ENCODE measurements at regions not wholly inside any gene's neighbourhood (a gene's known extent, or its start where the extent isn't known, plus 50 kb on each side); places are given as distances from the start of the nearest gene placed in this dataset.

DNA sequence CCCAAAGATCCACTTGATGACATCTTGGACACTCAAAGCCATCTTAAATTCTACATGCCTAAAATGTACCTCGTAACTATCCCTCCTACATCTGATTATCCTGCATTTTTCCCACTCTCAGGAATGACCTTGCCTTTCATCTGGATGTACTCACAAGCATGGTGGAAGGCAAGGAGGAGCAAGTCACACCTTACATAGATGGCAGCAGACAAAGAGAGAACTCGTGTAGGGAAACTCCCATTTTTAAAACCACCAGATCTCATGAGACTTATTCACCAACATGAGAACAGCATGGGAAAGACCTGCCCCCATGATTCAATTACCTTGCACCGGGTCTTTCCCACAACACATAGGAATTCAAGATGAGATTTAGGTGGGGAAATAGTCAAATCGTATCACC is 616.0 kb downstream of the MCTP2 start:
- H3K27ac ChIP-seq = no peak overlapping the region
- TF ChIP-seq CTCF (IDR thresholded peaks at IDR 0.05) (no peak), ZFX (IDR thresholded peaks at IDR 0.05; ENCODE audit: borderline replicate concordance) (no peak)

- no peak for TF ChIP-seq CTCF (IDR thresholded peaks at IDR 0.05)
- TF ChIP-seq ZFX (IDR thresholded peaks at IDR 0.05; ENCODE audit: borderline replicate concordance) = no peak
- no peak overlapping the region for H3K27ac ChIP-seq
Measured at GRCh38 chr15:94848054-94848453, 616.7 kb downstream of the MCTP2 start.

- no peak overlapping the region for H3K27ac ChIP-seq
- TF ChIP-seq ZFX (IDR thresholded peaks at IDR 0.05; ENCODE audit: borderline replicate concordance) (no peak), CTCF (IDR thresholded peaks at IDR 0.05) (no peak)
Measured at GRCh38 chr15:94855018-94855408, 623.7 kb downstream of the MCTP2 start.

DNA sequence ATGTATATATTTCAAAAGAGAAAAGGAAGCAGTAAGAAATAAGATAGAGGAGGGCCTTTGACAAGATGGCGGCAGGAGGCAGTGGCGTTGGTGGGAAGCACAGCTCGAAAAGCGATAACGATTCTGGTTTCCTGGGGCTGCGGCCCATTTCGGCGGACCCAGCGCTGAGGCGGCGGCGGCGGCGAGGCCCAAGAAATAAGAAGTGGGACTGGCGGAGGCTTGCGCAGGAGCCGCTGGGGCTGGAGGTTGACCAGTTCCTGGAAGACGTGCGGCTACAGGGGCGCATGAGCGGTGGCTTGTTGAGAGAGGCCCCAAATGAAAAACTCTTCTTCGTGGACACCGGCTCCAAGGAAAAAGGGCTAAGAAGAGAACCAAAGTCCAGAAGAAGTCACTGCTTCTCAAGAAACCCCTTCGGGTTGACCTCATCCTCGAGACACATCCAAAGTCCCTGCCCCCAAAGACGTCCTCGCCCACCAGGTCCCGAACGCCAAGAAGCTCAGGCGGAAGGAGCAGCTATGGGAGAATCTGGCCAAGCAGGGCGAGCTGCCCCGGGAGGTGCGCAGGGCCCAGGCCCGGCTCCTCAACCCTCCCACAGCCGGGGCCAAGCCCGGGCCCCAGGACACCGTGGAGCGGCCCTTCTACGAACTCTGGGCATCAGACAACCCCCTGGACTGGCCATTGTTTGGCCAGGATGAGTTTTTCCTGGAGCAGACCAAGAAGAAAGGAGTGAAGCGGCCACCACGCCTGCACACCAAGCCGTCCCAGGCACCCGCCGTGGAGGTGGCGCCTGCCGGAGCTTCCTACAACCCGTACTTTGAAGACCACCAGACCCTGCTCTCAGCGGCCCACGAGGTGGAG is 624.3 kb downstream of the MCTP2 start:
- no peak overlapping the region for H3K27ac ChIP-seq
- TF ChIP-seq CTCF (IDR thresholded peaks at IDR 0.05) (no peak), ZFX (IDR thresholded peaks at IDR 0.05; ENCODE audit: borderline replicate concordance) (no peak)

GRCh38 chr15:94856267-94856854 is 625.0 kb downstream of the MCTP2 start:
- TF ChIP-seq CTCF (IDR thresholded peaks at IDR 0.05) (no peak), ZFX (IDR thresholded peaks at IDR 0.05; ENCODE audit: borderline replicate concordance) (no peak)
- no peak overlapping the region for H3K27ac ChIP-seq

DNA sequence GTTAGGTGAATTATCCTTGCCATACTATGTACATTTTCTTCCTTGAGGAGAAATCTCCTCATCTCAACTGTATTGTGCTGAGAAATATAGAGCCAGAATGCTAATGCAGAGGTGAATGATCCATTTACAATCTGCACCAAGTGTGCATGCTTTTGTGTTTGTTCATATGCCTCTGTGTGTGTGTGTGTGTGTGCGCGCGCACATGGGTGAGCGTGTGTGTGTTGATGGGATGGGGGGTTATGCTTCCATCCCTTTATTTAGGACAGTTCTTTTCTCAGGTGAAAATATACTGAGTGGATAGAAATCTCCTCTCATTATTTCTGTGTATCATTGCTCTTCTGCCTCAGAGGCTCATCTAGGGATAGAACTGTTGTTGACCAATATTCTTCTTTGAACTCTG is 626.1 kb downstream of the MCTP2 start:
- no peak overlapping the region for H3K27ac ChIP-seq

More for the DNA sequence above, 626.1 kb downstream of the MCTP2 start:
- TF ChIP-seq CTCF (IDR thresholded peaks at IDR 0.05) (no peak), ZFX (IDR thresholded peaks at IDR 0.05; ENCODE audit: borderline replicate concordance) (no peak)

Data from 22Rv1 (cell line).